ENCODE measurements at regions not wholly inside any gene's neighbourhood (a gene's known extent, or its start where the extent isn't known, plus 50 kb on each side); places are given as distances from the start of the nearest gene placed in this dataset.
A peak's percentile ranks its signal among the peaks of the same experiment; 100 is the strongest.
"Not testable (repeated sequence)": the region's sequence is repeated elsewhere in the genome, so short reads cannot be mapped to it uniquely, and the experiment has no call there.

DNA sequence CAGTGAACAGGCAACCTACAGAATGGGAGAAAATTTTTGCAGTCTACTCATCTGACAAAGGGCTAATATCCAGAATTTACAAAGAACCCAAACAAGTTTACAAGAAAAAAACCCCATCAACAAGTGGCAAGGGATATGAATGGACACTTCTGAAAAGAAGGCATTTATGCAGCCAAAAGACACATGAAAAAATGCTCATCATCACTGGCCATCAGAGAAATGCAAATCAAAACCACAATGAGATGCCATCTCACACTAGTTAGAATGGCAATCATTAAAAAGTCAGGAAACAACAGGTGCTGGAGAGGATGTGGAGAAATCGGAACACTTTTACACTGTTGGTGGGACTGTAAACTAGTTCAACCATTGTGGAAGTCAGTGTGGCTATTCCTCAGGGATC is 80.3 kb downstream of the ZNF474 start:
- not testable (repeated sequence) for DNase-seq

DNA sequence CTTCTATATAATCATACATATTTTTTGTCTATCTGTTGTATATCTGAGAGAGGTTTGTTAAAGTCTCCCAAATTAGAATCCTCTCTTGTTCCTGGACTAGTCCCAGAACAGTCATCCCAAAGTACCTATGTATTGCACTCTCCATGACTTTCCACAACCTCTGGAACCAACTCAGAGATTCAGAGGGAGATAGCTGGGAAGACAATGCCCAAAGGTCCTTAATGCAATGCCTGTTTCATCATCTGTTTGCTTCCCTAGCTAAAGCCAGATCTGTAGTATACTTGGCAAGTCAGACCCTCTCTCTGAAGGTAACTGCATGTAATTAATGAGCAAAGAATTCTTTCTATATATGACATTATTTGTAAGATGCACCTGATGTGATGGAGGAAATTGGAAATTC is 89.4 kb downstream of the ZNF474 start:
- no peak for DNase-seq

DNA sequence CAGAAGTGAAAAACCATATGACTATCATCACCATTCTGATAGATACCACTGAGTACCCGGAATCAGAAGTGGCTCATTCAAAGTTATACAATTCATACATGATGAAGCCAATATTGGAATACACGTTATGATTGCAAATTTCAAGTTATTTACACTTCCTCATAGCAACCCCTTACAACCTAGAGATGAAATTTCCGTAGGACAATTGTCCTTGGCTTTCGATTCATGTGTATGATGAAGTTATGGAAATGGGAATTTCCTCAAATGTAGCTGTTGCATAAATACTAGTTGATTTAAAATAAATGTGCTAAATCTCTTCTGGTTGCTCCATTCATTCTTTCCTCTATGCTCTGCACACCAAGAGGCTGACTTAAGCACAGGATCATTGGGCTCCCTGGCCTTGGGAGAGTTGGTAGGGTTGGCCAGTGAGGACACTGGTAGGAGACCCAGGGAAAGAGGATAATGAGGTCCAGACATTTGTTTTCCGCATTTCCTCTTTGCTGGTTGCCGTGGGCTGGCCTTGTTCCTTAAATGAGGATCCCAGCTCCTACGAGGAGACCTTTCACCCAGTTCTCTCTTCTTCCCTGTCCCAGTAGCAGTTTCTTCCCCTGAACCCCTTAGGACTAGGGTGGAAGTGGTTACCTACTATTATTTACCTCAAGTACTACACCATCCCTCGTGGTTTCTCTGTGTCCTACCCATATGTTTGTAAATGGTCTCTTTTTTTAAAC is 90.3 kb downstream of the ZNF474 start:
- DNase-seq: no peak

DNA sequence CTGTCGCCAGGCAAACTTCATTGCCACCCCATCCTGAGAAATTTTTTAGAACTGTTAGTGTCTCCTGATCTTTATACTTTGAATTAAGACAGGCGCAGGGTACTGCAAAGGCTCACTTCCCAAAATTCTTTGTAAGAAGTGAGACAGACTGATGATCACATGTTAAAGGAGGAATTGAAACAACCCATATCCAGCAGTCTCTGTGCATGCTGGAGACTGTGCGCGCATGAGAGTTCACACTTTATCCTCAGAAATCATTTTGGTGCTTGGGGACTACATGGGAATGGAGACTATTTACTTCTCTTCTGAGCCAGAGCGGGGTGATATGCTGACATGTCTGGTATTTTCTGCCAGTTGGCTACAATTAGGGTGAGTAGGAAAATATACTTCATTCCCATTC is 91.2 kb downstream of the ZNF474 start:
- no peak for DNase-seq

DNA sequence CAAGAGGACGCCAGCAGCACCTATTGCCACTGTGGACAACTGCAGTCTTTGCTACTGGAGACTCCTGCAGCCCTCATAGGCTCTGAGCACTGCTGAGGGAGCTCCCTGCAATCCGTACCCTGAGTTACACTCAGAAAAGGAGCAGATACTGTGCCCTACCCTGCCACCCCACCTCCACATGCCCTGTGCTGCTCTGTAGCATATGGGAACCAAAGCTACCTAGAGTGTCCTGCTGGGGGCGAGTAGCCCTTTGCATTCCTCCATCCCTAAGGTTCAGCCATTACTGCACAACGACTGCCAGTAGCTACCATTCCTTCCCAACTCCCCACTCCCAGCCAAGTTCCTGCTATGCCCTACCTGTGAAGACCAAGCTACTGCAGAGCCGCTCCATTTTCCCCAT is 90.2 kb upstream of the SNCAIP start:
- DNase-seq: no peak

DNA sequence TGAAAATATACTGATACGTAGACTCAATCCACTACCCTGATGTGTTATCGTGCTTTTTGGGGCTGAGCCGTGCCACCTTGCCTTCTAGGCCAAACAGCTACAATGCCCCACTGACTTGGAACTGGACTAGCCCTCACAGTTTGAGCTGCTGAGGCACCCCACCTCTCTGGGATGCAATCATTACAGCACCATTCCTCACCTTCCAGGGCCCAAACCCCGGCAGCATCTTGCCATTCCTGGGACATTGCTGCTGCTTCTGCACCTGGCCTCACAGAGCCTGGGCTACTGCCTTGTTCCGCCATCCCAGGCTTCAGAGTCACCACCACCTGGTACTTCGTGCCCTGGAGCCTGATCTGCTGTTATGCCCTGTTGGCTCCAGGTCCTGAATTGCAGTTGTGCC is 89.5 kb upstream of the SNCAIP start:
- DNase-seq: no peak

DNA sequence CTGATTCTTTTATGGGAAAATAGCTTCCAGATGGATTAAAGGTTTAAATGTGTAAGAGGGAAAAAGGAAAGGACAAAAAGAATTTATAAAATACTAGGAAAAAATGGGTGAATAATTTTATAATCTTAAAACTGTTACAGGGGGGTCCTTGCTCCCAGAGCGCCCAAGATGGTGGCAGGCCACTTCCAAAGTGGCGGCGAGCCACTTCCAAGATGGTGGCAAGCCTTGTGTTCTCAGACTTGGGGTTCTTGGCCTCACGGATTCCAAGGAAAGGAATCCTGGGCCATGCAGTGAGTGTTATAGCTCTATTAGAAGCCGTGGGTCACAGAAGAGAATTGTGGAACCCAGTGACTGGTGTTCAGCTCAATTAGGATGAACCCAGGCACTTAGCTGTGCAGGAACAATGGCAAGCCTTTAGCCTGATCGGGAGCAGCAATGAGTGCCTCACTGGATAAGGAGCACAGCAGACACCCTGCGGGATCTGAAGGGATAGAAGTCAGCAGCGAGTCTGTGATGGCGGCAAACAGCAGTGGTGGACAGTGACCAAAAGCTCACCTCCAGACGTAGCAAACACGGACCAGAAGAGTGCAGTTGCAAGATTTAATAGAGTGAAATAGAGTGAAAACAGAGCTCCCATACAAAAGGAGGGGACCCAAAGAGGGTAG is 83.2 kb upstream of the SNCAIP start:
- DNase-seq: no peak

DNA sequence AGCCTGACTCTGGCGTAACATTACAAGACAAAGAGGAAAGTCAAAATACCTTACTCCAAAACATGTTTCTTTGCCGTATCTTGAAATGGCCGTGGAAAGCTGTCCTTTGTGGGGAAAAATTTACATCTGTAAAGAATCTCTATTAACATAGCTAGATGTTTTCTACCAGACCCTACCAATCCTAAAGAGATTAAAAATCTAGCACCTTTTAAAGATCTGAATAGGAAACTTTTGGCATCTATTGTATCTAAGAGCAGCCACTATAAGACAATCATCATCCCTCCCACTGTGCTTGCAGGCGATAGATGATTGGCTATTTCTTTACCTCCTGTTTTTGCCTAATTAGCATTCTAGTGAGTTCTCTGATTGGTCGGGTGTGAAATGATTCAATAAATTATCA is 82.5 kb upstream of the SNCAIP start:
- DNase-seq: no peak

DNA sequence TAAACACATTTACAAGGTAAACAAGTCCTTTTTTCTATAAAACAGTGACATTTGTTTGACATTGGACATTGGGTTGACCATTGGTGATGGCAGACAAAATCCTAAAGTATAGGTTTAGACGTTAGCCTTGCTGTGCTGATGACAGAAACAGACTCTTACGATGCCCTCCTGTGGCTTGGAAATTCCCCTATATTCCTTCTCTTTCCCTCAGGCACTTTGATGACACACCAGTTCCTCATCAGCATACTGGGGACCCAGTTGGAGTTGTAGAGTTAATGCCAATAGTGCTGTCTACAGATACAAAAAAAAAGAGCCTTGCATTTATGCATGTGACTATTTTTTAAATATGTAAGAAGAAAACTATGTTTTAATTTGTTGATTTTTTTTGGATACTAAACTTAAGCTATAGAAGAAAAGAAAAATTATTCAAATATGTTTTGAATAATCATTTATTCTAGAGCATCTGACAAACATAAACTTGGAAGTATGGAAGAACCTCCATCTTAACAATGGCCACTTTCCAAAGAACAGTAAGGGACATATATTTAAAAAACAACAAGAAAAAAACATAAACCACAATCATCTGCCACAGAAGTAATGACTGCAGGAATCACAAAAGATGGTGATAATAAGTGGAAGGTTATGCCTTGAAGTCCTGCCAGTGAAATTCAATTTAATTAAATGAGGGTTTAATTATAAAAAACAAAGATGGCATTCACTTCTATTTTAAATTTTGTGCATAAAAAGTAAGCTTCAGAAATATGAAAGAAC is 75.6 kb upstream of the SNCAIP start:
- DNase-seq: no peak

DNA sequence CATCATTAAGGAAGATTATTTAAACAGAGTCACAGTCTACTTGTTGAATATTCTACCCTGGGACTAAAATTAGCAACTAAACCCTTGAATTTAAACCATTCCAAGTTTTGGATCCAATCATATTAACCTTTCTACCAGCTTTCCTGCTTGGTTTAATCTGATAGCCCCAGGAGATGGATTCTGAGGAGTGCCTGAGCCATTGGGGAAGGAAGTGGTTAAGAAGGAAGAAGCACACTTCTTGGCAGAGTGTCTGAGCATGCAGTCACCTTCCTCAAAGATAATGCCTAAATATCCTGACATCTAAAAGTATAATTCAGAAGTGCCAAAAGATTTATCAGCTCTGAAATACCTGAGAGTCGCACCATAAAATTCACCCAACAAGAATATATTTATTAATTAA is 74.1 kb upstream of the SNCAIP start:
- peak; percentile 64 to 72 for DNase-seq

DNA sequence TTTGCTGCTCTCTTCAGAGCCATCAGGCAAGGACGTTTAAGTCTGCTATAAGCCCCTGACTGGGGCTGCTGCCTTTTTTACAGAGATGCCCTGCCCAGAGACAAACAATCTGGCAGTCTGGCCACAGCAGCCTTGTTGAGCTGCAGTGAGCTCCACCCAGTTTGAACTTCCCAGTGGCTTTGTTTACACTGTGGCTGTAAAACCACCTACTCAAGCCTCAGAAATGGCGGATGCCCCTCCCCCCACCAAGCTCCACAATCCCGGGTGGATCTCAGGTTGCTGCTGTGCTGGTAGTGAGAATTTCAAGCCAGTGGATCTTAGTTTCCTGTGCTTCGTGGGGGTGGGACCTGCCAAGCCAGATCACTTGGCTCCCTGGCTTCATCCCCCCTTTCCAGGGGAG is 59.7 kb upstream of the SNCAIP start:
- no peak for DNase-seq

DNA sequence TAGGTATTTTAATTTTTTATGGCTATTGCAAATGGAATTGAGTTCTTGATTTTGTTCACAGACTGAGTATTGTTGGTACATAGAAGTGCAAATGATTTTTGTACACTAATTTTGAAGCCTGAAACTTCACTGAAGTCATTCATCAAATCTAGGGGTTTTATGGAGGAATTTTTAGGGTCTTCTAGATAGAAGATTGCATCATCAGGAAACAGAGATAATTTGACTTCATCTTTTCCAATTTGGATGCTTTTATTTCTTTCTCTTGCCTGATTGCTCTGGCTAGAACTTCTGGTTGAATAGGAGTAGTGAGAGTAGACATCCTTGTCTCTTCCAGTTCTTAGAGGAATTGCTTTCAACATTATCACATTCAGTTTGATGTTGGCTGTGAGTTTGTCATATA is 58.2 kb upstream of the SNCAIP start:
- no peak for DNase-seq

DNA sequence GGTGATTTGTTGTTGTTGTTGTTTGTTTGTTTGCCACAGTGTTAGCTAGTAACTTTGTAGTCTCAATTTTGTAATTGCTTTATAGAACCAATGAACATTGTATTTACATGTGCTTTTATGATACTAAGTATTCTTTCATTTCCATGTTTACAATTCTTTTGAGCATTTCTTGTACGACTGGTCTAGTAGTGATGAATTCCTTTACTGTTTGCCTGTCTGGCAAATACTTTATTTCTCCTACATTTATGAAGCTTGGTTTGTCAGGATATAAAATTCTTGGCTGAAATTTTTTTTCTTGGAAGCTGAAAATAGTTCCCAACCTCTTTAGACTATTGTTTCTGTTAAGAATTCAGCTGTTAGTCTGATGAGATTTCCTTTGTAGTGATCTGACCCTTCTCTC is 55.6 kb upstream of the SNCAIP start:
- peak in 1 of 2 experiments; percentile 6 for DNase-seq

DNA sequence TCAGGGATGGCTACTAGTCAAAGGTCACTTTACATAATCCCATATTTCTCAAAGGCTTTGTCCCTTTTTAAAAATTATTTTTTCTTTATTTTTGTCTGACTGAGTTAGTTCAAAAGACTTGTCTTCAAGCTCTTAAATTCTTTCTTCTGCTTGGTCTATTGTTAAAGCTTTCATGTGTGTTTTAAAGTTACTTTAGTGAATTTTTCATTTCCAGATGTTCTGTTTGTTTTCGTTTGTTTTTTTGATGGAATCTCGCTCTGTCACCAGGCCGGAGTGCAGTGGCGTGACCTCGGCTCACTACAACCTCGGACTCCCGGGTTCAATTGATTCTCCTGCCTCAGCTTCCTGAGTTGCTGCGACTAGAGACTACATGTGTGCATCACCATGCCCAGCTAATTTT is 55.0 kb upstream of the SNCAIP start:
- no peak for DNase-seq

DNA sequence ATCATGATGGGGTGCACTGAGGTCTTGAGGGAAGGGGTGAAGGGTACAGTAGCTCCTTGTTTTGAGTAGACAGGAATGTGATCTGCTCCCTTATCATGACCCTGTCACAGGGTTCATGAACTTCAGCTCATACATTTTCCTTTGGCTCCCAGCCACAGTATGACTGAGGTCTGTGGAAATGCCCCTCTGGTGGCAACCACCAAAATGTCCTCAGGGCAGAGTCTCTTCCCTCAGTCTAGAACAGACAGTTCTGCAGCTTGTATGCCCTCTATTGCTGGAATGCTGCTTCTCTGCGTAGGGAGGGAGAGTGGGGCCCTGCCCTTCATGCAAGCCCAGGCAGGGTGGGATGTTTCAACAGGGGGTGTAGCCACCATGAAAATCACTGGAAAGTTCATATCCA is 53.8 kb upstream of the SNCAIP start:
- DNase-seq: no peak

DNA sequence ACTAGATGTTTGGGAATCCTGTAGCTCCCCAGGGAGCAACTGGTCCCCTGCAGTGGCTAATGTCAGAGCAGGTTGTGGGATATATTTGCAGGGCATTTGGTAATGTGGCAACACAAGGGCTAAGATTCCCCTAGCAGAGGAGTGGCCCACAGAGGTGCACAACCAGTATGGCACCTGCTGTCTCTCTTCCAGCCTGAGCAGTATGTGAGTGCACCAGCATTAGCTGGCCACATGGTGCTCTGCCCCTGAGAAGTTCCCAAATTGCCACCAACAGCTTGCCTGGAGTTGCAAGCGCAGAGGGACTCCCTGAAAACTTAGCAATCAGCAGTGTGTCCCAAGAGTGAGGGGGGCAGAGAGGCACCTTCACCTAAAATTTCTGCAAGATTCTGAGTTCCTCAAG is 53.2 kb upstream of the SNCAIP start:
- DNase-seq: no peak

DNA sequence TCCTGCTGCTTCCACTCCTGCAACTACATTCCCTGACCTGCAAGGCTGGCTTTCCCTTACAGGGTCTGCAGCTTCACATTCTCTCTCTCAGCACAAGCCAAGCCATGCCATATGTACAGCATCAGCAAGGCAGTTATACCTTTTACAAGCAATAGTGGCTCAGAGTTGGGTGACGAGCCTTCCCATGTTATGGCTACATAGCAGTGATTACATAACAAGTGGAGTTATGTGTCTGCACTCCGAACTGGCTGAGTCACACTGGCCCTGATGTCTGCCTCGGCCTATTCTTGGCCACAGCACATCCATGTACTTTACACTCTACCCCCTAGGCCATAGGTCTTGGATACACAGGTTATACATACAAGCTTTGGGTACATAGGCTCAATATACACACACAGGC is 52.0 kb upstream of the SNCAIP start:
- no peak for DNase-seq

DNA sequence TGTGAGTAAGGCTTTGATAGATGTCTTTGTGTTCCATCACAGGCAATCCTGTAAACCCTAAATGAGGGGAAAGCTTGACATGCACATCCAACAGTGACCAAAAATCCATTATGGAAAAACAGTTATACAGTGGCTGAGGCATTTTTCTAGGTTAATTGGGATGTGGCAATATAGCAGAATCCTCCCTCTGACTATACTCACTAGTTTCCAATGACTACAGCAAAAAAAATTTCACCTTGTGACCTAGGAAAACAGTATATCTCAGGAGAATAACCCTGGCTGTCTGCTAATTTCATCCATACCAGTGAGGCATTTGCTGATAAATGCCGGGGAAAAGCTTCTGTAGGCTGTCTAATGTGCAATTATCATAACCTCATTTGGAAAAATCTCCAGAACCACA is 49.9 kb upstream of the SNCAIP start:
- DNase-seq: no peak

All from Kasumi-1 (cell line).